ENCODE measurements at regions not wholly inside any gene's neighbourhood (a gene's known extent, or its start where the extent isn't known, plus 50 kb on each side); places are given as distances from the start of the nearest gene placed in this dataset.

GRCh38 chr1:191889623-191890003 lies 268.6 kb upstream of the RGS18 start:
- H3K36me3 Mint-ChIP-seq (ENCODE audit: insufficient read depth in 1 of 3, low read depth in 3 of 3), result no peaks in the 10 kb centered on the region
- Histone ChIP-seq H3K9ac (ENCODE audit: extremely low read depth, insufficient read length, low read length) (no peak overlapping the region), H4K20me1 (ENCODE audit: control insufficient read depth, insufficient read depth, insufficient read length) (no peaks in the 10 kb centered on the region), H4K5ac (ENCODE audit: insufficient read length, low read depth, low read length) (no peak overlapping the region), H3K79me1 (ENCODE audit: insufficient read depth, low read depth, low read length, poor library complexity, severe bottlenecking) (no peaks in the 10 kb centered on the region), H3K79me2 (ENCODE audit: insufficient read depth, low read length) (no peaks in the 10 kb centered on the region), H2BK20ac (ENCODE audit: low read depth, low read length, poor library complexity, severe bottlenecking) (no peak overlapping the region), H3K4me2 (ENCODE audit: insufficient read depth, insufficient read length, low read length) (no peak overlapping the region), H3T11ph (ENCODE audit: low read length) (no peak overlapping the region), H3K56ac (ENCODE audit: insufficient read length, low read depth, low read length) (no peak overlapping the region), H2BK12ac (ENCODE audit: insufficient read length, low read depth, low read length) (no peak overlapping the region), H4K8ac (replicated peaks; ENCODE audit: insufficient read length, low read depth, low read length) (no peak overlapping the region), H3K27ac (ENCODE audit: insufficient read length, low read depth, low read length) (no peak overlapping the region), H3K18ac (ENCODE audit: insufficient read length, low read depth, low read length) (no peak overlapping the region), H3K23me2 (ENCODE audit: insufficient read length, low read depth, low read length, poor library complexity, severe bottlenecking) (no peaks in the 10 kb centered on the region), H2BK5ac (ENCODE audit: insufficient read length, low read length) (no peak overlapping the region), H3K23ac (ENCODE audit: insufficient read length, low read depth, low read length) (no peak overlapping the region), H4K91ac (ENCODE audit: insufficient read length, low read depth, low read length) (no peak overlapping the region), H3K27me3 (ENCODE audit: insufficient read depth, low read length) (no peaks in the 10 kb centered on the region), H2BK120ac (ENCODE audit: low read depth, low read length, poor library complexity, severe bottlenecking) (no peak overlapping the region), H3K4me1 (ENCODE audit: insufficient read depth, low read length) (no peaks in the 10 kb centered on the region), H3K9me3 (ENCODE audit: control insufficient read depth, low read depth, low read length) (no peaks in the 10 kb centered on the region), H3K4ac (ENCODE audit: low read depth, low read length) (no peak overlapping the region), H2AFZ (ENCODE audit: low read length) (no peak overlapping the region), H2AK5ac (ENCODE audit: insufficient read length, low read length) (no peak overlapping the region), H2BK15ac (ENCODE audit: low read depth, low read length) (no peak overlapping the region), H3K14ac (ENCODE audit: insufficient read depth, low read length) (no peak overlapping the region)
- no peak for TF ChIP-seq CTCF (conservative IDR thresholded peaks at IDR 0.05)
- H3K27me3 Mint-ChIP-seq (ENCODE audit: low read depth), result no peaks in the 10 kb centered on the region
- no peak overlapping the region for H3K4me3 Mint-ChIP-seq
- no CpG with 5 or more reads among the region's 3 CpGs for WGBS (ENCODE audit: extremely low coverage, insufficient read length, low lambda C conversion rate)
- no peak overlapping the region for H3K27ac Mint-ChIP-seq
- no peaks in the 10 kb centered on the region; a peak in 2 of 5 replicates for H3K9me3 Mint-ChIP-seq
- no peak for DNase-seq
- no peaks in the 10 kb centered on the region for H3K4me1 Mint-ChIP-seq
